ENCODE measurements at regions not wholly inside any gene's neighbourhood (a gene's known extent, or its start where the extent isn't known, plus 50 kb on each side); places are given as distances from the start of the nearest gene placed in this dataset.

DNA sequence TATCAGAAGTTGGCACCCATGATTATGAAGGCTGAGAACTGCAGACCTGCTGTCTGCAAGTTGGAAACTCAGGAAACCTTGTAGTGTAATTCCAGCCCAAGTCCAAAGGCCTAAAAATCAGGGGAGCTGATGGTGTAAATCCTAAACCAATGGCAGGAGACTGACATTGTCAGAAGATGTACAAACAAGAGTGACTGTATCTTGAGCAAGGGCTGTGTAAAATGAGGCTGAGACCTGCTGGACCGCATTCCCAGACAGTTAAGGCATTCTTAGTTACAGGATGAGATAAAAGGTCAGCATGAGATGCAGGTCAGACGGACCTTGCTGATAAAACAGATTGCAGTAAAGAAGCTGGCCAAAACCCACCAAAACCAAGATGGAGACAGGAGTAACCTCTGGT is 147.7 kb downstream of the COG6 start:
- DNase-seq, result no peak
- TF ChIP-seq GATA1 (IDR thresholded peaks at IDR 0.05; ENCODE audit: low read depth, low read length), result no peak
- TF ChIP-seq POLR2A (IDR thresholded peaks at IDR 0.05; ENCODE audit: low read length), result no peak

DNA sequence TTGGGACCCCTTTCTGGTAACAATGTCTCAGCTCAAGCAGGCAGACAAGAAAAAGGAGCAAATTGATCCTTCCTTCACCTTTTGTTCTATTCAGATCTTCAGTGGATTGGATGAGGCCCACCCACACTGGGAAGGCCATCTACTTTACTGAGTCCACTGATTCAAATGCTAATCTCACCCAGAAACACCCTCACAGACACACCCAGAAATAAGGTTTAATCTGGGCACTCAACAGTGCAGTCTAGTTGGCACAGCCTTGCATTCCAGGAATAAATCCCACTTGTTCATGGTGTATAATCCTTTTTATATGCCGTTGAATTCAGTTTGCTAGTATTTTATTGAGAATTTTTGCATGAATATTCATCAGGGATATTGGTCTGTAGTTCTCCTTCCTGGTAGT is 148.4 kb downstream of the COG6 start:
- no peak for TF ChIP-seq GATA1 (IDR thresholded peaks at IDR 0.05; ENCODE audit: low read depth, low read length)
- TF ChIP-seq POLR2A (IDR thresholded peaks at IDR 0.05; ENCODE audit: low read length), result no peak
- no peak for DNase-seq

DNA sequence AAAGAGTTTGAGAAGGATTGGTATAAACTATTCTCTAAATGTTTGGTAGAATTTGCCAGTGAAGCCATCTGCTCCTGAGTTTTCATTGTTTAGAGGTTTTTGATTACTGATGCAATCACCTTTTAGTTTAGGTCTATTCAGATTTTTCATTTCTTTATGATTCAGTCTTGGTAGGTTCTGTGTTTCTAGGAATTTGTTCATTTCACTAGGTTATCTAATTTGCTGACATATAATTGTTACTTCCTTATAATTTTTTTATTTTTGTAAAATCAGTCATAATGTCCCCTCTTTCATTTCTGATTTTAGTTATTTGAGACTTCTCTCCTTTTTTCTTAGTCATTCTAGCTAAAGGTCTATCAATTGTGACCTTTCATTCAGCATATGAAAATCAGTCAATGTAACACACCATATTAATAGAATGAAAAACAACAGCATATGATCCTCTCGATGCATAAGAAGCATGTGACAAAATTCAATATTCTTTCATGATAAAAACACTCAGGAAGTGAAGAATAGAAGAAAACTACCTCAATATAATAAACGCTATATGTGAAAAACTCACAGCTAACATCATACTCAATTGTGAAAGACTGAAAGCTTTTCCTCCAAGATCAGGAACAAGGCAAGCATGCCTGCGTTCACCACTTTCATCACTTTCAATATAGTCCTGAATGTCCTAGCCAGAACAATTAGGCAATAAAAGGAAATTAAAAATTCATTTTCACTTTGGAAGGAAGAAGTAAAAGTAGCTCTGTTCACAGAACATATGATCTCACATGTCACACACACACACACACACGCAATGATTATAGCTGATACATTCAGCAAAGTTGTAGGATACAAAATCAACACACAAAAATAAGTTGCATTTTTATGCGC is 149.1 kb downstream of the COG6 start:
- no peak for DNase-seq
- TF ChIP-seq GATA1 (IDR thresholded peaks at IDR 0.05; ENCODE audit: low read depth, low read length) (no peak), POLR2A (IDR thresholded peaks at IDR 0.05; ENCODE audit: low read length) (no peak)

DNA sequence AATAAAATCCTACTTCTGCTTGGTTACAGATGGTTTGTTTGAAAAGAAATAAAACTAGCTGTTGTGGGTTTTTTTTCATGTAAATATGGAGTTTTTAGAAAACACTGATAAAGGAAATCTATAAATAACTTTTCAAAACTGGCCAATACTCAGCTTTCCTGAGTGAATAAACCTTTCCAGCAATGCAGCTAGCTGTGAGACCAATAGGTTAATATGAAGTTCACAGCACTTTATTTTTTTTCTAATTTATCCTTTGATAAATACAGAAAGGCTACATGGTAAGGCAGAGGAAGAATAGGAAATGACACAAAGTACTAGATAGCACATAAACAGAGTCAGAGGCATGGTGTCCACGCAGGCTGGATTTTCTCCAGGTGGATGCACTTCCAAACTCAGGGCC is 154.0 kb downstream of the COG6 start:
- DNase-seq, result no peak
- TF ChIP-seq POLR2A (IDR thresholded peaks at IDR 0.05; ENCODE audit: low read length) (no peak), GATA1 (IDR thresholded peaks at IDR 0.05; ENCODE audit: low read depth, low read length) (no peak)

DNA sequence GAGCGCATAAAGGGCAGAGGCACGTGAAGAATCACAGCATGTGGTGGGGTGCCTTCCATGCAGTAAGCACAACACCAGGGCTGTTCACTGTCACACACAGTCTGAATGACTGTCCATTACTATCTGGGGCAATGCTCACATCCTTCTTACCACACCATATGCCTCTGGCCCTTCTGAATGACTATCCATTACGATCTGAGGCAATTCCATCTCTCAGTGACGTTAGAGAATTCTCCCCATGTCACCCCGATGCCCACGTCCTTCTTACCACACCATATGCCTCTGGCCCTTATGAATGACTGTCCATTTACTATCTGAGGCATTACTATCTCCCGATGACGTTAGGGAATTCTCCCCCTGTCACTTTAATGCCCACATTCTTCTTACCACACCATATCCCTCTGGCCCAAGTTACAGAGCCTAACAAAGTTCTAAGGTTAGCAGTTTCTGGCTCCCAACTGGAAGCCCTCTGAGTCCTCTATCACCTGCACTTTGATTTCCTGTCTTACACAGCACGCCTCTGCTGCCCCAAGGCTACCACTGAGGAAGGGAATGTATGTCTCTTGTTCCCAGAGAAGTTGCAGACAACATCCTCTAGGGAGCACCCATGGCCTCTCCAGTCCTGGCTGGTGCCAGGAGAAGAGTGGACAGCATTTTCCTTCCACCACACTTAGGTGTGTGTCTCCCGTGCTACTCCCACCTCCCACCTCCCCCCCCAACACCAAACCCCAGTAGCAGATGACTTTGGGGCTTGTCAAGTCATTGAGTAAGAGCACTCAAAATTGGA is 154.8 kb downstream of the COG6 start:
- DNase-seq, result no peak
- TF ChIP-seq POLR2A (IDR thresholded peaks at IDR 0.05; ENCODE audit: low read length) (no peak), GATA1 (IDR thresholded peaks at IDR 0.05; ENCODE audit: low read depth, low read length) (no peak)

DNA sequence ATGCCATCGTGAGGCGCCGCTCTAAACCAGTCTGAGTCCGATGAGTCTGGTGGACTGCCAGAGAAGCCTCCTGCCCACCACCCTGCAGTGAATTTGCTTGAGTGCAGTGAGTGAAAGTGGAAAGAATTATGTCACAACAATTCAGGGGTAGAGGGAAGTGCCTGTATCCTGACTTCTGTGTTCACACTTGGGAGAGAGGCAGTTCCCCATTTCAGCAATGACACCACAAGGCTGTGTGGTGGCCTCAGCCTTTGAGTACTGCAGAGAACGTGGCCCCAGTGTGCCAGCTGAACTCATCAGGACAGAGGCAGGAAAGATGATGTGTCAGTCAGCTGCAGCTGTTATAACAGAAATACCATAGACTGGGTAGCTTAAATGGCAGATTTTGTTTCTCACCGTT is 155.6 kb downstream of the COG6 start:
- TF ChIP-seq GATA1 (IDR thresholded peaks at IDR 0.05; ENCODE audit: low read depth, low read length) (no peak), POLR2A (IDR thresholded peaks at IDR 0.05; ENCODE audit: low read length) (no peak)
- DNase-seq, result no peak

DNA sequence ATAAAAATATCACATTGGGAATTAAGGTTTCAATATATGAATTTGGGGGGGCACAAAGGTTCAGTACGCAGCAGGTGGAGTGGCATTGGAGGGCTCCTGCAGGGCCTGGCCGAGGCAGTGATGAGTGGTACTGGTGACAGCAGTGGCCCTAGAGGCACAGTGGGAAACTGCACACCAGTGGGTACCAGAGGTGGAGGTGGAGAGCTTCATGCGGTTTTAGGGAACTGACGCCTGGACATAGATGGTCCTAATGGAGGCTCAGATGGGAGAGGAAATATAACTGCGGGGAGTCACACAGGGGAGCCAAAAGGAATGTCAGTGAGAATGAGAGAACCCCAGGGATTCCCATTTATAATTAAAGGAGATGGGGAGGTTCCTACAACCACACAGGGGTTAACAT is 156.2 kb downstream of the COG6 start:
- DNase-seq, result no peak
- TF ChIP-seq POLR2A (IDR thresholded peaks at IDR 0.05; ENCODE audit: low read length) (no peak), GATA1 (IDR thresholded peaks at IDR 0.05; ENCODE audit: low read depth, low read length) (no peak)

DNA sequence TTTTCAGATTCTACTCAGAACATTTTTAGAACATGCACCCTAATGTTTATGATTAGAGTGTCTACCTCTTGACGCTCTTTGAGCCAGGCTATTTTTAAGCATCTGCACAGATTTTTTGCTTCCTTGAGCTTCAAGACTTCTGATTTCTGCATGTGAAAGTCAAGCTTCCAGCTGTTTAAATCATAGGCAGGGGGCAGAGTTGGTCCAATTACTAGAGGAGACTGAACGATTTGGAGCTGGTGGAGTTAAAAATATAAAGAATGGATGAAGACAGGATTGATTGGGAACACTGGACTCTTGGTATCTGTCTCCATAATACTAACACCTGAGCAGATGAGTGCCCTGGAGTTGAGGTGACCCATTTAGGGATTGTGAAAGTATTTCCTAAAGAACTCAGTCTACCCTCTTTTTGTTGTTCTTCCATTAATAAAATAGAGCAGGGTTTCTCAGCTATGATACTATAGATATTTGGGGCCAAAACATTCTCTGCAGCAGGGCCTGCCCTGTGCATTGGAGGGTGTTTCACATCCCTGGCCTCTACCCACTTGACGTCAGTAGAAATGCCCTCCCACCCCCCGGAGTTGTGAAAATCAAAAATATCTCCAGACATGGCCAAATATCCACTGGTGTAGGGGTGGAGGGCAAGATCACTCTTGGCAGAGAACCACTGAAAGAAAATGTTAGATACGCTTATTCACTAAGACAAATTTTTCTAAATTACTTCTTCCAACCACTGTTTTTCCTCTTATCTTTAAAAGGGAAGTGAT is 160.1 kb downstream of the COG6 start:
- TF ChIP-seq GATA1 (IDR thresholded peaks at IDR 0.05; ENCODE audit: low read depth, low read length), result no peak
- no peak for TF ChIP-seq POLR2A (IDR thresholded peaks at IDR 0.05; ENCODE audit: low read length)
- DNase-seq, result no peak

DNA sequence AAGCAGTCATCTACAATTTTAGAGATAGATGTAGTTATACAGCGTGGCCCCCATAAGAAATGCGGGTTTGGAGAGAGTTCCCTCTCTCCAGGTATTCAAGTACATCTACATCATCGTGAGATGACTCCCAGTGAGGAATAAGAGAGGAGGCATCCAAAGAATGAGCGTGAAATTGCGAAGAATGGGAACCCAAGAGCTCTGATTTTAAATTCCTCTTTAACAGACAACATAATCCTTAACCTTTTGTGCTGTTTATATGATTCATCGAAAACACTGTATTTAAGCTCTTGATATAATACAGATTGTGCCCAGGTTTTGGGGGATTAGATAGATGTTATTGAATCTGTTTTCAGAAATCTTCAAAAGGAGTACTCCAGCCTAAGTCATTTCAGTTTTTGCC is 161.5 kb downstream of the COG6 start:
- no peak for DNase-seq
- TF ChIP-seq GATA1 (IDR thresholded peaks at IDR 0.05; ENCODE audit: low read depth, low read length), result no peak
- no peak for TF ChIP-seq POLR2A (IDR thresholded peaks at IDR 0.05; ENCODE audit: low read length)

DNA sequence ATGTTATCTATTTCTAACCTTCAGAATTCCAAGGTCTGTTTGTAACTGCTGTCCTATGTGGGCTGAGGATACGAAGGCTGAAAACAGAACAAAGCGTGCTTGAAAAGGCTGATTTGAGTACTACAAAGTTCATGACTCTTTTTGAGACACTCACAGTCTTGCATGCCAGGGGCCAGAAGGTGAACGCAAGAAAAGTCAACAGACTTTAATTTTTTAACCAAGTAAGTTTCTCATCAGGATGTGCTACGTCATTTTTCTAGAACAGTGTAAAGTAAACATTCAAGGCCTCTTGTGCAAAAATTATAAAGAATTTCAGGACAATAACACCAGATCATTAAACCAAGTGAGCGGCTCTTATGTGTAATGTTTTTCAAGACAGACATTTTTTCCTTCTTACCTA is 163.5 kb downstream of the COG6 start:
- no peak for DNase-seq
- TF ChIP-seq GATA1 (IDR thresholded peaks at IDR 0.05; ENCODE audit: low read depth, low read length) (no peak), POLR2A (IDR thresholded peaks at IDR 0.05; ENCODE audit: low read length) (no peak)

DNA sequence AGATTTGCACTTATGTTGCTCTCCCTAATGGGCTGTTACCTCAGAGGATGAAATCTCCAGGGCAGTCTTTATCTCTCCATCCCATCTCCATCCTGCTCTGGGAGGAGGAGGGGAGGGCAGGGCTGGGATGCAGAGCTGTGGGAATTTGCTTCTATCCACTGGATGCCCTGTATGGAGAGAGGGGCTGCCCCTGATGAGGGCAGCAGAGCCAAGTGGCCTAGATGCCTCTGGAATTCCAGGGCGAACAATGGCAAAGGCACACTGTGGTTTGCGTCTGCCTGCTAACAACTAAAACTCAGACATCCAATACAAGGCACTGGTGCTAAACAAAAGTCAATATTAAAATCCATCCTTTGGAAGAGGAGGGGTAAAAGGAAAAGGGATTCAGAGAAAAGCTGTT is 165.1 kb downstream of the COG6 start:
- no peak for DNase-seq
- TF ChIP-seq POLR2A (IDR thresholded peaks at IDR 0.05; ENCODE audit: low read length), result no peak
- no peak for TF ChIP-seq GATA1 (IDR thresholded peaks at IDR 0.05; ENCODE audit: low read depth, low read length)

DNA sequence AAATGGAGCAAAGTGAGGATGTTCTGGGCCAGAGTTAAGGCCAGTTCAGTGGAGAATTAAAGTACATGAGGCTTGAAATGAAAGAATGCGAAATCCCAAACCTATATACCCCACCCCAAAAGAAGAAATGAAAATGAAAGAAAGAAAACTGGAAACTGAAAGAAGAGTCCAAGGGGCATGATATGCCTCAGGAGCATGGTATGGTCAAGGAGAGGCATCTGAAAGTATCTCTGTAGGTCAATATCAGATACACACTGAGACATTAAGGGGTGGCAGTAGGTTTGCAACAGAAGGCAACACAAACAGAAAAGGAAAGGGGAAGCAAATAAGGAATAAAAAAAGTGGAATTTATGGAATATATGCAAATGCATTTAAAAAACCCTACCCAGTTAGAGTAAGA is 166.5 kb downstream of the COG6 start:
- DNase-seq, result no peak
- TF ChIP-seq GATA1 (IDR thresholded peaks at IDR 0.05; ENCODE audit: low read depth, low read length), result no peak
- TF ChIP-seq POLR2A (IDR thresholded peaks at IDR 0.05; ENCODE audit: low read length), result no peak

DNA sequence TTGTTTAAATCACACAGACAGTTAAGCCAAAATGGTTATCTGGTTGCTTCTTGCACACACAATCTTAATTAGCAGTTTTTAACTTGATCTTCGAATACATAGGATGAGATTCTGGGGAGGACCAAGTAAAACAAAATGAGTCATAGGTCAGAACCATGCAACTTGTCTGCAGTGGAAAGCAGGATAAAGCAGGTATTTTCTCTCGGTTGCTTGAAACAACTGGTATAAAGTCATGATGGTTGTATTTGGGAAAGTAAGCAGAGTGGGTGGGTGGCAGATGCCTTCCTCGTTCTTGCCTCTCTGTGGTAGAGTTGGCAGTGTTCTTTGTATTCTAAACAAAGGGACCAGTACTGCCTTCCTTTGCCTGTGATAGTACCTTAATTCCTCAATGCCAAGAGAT is 167.0 kb downstream of the COG6 start:
- no peak for DNase-seq

More for the DNA sequence above, 167.0 kb downstream of the COG6 start:
- TF ChIP-seq GATA1 (IDR thresholded peaks at IDR 0.05; ENCODE audit: low read depth, low read length), result no peak
- no peak for TF ChIP-seq POLR2A (IDR thresholded peaks at IDR 0.05; ENCODE audit: low read length)

Data from erythroblast (primary cell).